Right forelimb (tissue), 1 donor: ENCODE measurements at regions not wholly inside any gene's neighbourhood (a gene's known extent, or its start where the extent isn't known, plus 50 kb on each side); places are given as distances from the start of the nearest gene placed in this dataset.
"Not testable (repeated sequence)": the region's sequence is repeated elsewhere in the genome, so short reads cannot be mapped to it uniquely, and the experiment has no call there.

Experiments used
- DNase-seq: peaks from one replicate; pipeline ENCODE4 v3.0.0-alpha.2; 2018

DNA sequence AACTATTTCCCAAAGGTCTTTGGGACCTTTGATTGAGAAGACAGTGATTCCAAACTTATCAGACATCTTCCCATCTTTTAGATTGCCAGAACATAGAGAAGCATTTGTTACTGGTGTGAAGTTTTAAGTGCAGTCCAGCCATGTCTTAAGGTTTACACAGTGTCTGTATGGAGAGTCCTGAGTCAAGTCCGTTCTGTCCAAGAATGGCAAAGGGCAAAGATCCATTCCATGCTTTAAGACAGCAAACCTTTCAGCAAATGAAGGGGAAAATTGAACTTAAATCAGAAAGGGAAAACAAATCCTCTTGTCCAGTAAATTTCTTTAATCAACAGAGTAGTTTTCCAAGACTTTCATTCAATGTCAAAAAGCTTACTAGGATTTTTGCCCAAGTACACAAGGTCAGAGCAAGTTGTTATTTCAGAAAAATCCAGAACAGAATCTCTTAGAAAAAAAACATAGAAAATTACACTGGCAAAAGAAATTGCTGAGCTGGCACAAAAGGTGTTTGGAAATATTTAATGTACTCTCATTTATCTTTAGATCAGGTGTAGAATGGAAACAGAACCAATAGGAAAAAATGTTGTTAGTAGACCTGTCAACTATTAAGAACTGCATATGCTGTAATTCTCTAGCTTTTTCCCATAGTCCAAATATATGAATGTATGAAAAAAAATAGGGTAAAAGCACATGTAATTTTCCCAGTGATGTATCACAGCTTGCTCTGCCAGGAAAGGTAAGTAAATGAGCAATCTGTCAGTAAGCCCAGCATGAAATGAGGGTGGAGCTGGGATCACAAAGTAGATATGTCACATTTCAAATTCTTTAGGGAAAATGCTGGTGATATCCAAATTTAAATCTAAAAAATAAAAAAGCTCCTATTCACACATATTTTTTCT, 1099.9 kb downstream of the TUSC7 start:
- DNase-seq: no peak

DNA sequence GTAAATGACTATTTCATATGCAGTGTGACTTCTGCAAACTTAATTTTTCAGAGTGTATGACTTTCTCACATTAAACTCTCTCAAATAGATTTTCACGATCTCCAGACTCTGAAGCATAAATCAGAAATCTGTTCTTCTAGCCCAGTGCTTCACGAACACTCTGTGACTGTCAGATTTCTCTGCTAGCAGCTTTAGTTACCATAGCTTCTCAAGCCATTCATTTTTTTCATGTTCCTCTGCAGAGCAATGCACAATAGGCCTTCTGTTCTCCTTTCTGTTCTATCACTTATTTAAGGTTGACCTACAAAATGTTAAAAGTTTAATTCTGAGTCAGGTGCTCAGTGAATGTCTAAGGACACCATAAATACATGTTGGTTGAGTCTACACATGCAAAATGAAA, 1102.2 kb downstream of the TUSC7 start:
- no peak for DNase-seq

DNA sequence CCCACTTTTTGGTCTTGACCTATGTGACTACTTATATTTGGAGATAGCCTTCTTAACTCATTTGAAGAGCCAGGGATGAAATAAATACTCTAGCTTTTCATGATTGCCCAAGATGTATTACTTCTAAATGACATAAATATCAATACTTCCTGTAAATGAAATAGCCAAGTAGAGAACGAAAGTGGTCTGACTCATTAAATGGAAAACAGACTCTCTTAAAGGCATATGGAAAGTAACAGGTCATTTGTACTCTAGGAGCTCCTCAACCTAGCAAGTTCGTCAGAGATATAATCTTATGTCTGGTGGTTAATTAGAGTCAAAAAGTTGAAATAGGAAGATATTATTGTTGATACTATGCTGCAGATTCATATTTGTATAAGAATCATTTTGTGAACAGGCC, 1105.4 kb downstream of the TUSC7 start:
- DNase-seq: no peak

DNA sequence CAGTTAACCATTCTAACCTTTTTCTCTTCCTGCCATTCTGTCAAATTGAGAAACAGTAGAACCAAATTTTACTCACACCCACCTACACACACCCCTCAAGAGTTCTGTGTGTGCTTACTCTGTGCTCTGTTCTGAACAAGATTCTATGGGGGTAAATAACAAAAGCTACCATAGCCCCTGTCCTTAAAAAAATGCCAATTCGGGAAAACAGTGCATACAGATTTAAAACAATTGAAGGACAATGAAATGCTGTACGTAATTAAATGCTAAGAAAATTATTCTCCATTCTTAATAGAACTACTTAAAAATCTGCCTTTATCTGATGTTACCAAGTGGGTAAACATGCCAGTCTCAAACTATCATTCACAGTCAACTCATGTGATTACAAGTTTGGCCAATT, 1107.5 kb downstream of the TUSC7 start:
- DNase-seq: no peak

DNA sequence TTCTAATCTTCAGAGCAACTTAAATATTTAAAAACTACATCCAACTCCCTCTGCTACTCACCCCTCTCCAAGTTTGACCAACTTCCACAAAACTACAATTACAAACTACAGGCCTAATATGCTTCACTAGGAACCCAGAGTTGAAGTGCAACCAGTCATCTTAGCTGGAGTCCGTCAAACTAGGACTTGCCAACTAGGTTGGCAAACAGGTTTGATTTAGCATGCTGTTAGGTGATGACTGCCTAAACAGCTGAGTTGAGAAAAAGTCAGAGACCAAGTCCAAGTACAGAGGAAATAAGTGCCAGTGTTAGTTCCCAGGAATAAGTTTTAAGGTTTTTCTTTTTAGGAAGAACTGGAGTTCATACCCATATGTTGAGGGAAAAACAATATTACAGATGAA, 1109.0 kb downstream of the TUSC7 start:
- DNase-seq: no peak

DNA sequence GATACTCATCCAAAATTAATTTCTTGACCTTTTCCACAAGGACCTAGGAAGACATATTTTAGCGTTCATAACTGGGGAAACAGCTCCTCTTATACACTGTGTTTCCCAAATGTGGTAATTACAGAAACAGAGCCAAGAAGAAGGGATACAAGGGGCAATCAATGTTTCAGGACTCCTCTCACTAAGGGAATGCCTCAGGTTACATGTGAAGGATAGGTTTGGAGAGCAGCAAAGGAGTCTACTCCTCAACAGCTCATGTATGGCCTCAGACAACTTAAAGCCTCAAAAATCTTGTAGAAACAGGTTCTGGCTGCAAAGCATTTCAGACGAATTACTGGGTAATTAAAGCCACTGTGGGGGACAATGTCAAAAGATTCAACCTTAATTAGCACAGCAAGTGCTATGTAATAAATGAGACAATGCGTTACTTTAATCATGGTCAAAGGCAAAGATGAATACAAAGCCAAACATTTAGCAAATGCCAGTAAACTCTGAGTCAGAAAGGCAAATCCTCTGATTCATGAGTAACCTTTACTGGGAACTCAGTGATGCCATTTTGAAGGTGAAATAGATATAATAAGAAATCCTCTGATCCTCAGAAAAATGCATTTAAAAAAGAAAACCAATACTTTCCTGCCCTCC, 1111.2 kb downstream of the TUSC7 start:
- DNase-seq: no peak

DNA sequence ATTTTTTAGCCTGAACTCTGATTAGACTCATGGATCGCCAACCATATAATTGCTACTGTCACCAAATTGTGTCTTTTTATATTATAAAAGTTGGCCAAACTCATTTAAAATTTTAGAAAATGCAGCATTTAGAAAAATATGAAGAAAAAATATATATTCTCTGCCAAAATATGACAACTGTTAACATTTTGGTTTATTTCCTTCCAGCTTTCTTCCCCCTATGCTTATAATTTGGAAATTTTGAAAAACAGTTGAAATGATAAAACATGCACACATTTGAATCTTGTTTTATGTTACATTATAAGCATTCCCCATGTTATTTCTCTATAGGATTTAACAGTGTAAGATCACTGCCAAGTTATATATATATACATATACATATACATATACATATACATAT, 1112.8 kb downstream of the TUSC7 start:
- DNase-seq: no peak

DNA sequence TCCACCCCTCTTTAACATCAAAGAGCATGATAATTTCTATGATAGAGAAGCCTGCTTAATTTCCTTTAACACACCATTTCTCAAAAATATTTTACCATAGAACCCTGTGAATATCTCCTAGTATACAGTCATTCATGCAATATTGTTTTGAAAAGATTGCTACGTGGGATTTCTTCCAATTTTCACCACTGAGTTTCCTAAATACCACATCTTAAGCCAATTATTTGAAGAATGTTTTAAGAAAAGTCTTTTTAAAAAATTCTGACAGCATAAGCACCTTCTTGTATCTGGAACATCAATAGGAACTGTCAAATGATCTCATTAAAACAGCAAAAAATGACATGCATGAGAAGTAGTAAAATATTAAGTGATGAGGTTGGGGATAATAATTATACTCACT, 1126.7 kb downstream of the TUSC7 start:
- no peak for DNase-seq

DNA sequence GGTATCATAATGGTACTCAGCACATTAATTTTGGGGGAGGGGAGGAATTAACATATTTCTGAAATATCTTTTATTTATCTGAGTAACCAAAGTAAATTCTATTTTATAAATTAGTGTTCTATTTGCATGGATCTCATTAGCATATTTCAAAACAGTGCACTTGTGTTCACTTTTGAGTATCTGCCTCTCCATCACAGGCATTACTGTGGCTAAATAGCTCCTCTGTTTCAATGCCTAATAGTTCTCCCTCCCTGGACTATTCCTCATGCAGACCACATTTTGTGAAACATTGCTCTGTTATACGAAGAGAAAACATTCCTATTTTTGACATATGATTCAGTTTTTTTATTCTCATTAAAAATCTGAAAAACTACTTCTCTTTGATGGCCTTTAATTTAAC, 1127.8 kb downstream of the TUSC7 start:
- no peak for DNase-seq

DNA sequence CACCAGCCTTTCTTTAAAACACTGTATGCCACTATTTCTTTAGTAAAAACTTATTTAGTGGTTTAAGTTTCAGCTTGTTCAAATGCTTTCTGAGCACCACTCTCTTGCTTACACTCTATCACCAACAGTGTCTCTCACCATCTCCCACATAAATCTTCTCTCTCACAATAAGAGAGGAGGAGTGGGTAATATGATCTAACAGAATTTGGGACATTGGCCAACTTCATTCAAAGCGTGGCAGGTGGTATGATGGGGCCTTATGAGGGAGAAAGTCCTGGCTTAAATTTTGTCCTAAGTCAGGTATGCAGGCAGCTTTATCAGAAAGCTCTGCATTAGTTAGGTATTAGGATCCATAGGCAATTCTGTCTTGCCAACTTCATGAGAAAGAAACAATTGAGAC, 1132.5 kb downstream of the TUSC7 start:
- DNase-seq: no peak

DNA sequence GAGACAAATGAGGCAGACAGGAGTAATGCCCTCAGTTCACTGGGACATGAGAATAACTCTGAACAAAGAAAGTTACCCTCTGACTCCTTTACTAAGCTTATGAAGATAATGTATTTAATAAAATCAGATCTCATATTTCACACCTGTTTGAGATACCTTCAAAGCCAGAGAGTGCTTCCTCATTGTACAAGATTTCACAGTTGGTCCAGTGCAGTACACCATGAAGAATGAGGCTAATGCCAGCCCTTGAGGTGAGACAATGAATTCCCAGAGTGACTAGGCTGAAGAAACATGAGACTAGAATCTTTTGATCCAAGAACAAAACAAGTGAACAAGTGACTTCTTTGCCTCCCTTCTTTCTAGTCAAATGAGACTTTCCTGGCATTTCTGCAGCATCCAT, 1133.8 kb downstream of the TUSC7 start:
- DNase-seq: no peak

DNA sequence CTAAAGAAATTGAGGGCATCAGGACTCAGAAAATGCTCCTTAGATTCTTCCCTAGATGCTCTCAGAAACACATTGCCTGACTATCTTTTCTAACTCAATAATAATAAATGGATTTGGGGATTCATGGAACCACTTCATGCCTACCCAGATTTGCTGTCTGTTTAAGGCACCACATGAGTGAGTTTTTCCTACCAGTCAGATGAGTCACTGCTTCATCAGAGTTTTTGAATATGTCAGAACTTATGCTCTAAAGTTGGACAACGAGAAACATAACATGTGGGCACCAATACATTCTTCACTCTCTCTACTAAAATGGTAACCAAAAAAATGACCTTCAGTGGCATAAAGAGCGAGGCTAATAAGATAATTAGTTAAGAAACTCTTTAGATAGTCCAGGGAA, 1135.1 kb downstream of the TUSC7 start:
- DNase-seq: no peak

DNA sequence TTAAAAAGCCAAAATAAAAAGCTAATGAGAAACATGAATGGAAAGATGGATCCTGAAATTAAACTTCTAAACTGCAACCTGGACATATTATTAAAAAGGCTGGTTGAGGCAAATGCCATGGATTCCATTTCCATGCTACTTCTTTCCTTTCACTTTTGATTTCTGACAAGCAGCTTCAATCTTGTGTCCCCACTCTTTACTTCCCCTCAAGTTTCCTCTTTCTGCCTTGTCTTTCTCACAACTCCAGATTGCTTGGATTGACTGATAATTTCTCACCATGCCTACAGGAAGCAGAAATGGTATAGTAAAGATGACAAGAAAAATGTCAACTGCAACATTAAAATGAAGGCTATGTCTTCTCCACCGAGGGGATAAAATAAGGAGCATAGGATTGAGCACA, 1136.7 kb downstream of the TUSC7 start:
- no peak for DNase-seq

DNA sequence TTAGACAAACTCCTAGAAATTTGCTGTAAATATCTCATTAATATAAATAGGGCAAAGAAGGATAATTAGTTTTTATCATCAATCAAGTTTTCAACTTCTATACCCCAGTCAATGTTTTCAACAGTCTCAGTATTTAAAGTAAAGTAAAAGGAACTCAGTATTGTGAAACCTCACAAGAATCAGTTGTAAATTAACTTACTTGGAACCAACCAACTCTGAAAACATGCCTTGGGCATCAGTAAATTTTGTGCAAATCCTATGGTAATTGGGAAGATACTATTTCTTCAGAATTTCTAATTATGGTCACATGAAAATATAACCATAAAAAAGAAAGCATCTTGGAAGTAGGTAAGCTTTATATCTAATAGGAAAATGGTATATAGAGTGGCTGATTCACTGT, 1139.0 kb downstream of the TUSC7 start:
- no peak for DNase-seq

DNA sequence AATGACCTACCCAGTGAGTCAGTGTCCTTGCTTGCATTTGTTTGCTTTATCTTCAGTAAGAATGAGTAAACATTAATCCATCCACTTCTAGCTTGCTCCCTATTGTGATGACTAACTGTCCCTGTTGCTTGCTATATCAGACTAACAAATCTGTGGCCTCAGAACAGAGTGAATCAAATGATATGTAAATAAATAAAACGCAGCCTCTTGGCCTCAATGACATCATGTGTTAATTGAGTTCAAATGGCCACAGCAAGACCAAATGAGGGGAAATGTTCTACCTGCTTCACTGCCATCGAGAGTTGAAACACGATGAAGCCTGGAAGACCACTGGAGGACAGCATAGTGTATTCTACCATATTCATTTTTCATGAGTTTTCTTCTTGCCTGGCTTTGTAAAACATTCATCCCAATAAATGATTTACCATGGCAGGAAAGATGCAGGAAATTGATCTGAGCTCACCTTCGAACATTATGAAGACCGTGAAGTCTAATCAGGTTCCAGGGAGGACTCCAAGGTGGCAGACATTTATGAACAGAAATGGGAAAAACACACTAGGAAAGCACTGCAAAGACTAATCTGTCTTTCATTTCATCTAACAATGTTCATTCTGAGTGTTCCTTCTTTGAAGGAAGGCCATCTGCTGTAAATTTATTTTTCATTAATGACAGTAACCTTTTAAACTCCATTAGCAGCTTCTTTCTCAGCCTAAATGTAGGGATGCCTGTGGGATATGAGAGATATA, 1144.5 kb downstream of the TUSC7 start:
- DNase-seq: no peak

DNA sequence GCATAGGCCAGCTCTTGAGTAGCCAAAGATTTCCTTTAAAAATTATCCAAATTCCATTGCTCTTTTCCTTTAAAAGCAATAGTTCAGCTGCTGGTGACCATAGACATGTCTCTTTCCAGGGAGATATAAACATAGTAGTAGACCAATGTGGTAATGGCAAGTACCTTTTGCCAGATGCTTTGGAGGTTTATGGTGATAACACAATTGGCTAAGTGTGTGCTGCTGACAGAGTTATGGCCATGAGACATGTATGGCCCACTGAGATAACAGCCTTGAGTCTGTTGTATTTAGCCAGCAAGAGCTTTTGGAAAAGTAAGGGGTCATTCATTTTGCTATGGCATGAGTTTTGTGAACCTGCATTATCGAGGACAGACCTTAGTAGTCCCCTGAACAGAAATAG, 1146.8 kb downstream of the TUSC7 start:
- no peak for DNase-seq

DNA sequence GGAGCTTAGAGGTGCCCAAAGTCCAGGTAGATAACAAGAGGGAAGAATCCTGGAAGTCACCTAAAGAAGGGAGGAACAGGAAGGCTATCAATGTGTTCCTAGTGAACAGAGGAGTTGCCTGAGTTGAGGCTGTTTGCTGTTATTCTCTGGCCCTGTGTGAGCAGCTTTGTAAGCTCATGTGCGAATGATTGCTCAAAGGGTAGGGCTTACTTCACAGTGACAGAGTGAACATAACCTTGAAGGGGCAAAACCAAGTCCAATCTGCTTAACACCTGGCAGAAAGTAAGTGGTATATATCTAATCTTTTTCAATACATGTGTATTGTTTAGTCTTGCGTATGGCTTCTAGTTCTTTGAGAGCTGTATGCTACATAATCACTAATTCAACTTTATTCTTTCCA, 1153.6 kb downstream of the TUSC7 start:
- DNase-seq: no peak

DNA sequence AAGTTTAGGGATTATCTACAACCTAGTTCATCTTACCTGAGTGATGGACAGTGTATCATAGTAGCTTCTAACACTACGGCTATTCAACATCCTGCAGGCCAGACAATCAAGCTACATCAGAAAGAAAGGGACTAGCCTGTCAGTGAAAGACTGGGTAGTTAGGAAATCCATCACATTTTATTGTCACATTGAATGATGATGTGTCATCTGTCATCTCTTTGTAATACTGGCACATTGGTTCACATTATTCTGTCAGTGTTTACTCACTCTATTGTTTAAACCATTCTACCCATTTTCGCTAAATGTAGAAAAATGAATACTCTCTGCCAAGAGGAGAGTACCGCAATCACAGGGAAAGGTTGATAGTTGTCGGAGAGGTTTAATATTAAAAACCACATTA, 1155.8 kb downstream of the TUSC7 start:
- DNase-seq: no peak

DNA sequence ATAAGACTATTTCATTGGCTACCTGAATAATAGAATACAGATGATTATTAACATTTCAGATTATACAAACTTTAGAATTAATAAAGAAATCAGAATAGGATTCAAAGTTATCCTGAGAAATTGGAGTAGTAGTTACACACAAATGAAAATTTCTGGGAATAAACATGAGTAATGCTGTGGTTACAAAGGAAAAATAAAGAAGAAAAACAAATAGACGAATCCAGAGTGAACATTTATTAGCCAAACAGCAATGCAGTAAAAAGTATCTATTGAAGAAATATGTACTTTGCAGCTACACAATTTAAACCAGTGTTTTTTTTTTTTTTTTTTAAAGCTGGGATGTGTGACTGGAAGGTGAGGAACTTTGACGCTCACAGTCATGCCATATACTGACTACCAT, 1159.2 kb downstream of the TUSC7 start:
- DNase-seq: no peak

DNA sequence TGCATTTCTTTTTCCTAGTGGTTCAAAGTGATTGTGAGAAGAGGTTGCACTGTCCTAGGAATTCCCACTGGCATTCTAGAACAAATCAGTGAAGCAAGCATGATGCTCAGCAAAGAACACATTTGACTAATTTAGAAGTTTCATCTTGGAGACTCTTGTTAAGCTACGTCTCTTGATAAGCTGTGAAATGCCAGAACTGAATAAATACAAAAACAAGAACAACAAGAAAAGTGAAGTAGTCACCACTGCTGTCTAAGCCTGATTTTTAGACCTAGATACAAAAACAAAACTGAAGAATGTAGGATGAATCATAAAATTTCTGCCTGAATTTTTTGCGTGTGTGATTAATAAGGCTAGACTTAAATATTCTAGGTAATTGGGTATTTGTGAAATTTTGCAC, 1162.4 kb downstream of the TUSC7 start:
- no peak for DNase-seq

DNA sequence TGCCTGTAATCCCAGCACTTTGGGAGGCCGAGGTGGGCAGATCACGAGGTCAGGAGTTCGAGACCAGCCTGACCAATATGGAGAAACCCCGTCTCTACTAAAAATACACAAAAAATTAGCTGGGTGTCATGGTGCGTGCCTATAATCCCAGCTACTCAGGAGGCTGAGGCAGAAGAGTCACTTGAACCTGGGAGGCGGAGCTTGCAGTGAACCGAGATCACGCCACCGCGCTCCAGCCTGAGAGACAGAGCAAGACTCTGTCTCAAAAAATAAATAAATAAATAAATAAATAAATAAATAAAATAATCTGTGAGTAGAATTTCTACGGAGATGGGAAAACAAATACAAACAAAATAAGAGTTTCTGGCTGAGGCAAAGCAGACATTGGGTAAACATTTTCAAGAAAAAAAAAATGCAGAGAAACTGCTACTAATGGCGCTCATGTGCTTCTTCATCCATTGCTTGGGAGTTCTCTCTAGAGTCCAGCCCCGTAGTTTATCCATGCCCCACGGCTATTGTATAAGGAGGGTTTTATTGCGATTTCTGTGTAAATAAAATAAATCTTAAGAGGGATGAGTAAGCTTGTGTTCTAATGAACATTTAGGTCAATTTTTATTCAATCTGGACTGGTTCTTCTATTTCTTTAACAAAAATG, 1161.9 kb downstream of the IGSF11 start:
- not testable (repeated sequence) for DNase-seq

DNA sequence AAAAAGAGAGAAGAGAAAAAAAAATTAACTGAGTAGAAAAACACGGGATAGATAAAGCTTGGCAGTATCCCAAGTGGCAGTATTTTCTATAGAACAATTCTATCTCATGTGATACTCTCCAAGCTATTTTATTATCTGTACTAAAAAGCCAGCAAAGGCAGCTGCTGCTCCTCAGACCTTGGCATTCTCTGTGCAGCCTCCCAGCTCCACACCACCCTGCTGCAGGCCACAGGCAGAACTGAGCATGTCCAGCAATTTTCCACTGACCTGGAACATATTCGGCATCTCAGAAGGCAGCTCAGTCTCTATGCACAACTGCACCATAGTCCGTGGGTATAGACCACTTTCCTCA, 1161.4 kb downstream of the IGSF11 start:
- DNase-seq: no peak

DNA sequence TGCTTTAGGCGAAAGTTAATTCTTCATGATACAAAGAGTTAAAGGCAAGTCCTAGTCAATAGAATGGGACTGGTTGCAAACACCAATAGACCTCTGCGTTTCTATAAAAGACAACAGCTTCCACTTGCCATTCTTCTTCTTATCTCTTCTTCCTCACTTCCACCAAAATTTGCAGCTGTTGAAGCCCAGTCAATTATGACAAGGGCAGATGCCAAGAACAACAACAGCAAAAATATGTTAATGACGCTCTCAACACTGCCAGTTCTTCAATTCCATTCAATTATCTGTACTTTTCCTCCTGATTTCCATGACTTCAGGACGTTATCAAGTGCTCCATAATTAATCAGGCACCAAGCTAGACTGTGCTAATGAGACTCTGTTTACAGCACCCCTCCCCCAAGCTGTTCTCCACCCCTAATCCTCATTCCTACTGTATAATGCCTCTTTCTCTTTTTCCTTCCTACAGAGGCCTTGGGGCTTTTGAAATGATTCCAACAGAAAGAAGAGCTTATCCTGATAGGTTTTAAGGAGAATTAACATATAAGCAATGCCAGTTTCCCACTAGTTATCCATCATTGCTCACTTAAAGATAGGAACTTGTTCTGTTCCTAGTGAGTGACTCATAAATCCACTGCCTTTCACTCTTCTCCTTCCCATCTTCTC, 1160.5 kb downstream of the IGSF11 start:
- no peak for DNase-seq
